Activated CD8-positive, alpha-beta T cell treated with anti-CD3 and anti-CD28 coated beads for 36 hours (primary cell): ENCODE measurements at regions not wholly inside any gene's neighbourhood (a gene's known extent, or its start where the extent isn't known, plus 50 kb on each side); places are given as distances from the start of the nearest gene placed in this dataset.

Experiments used
- ATAC-seq: fragments of 200-7000 bp; cut with Tn5 transposase; one replicate; pipeline ENCODE4 v1.10.0; 2021; ENCODE audit warnings: mild to moderate bottlenecking, moderate library complexity
- CTCF ChIA-PET: fragments of 350-600 bp; sonication (Branson Sonifier 250); formaldehyde crosslinking; loops from one replicate; lab custom pipeline; 2021; ENCODE audit warnings: antibody characterized with exemption; lab: Charles Lee
- POLR2A ChIA-PET: fragments of 350-600 bp; sonication (Branson Sonifier 250); formaldehyde crosslinking; loops from one replicate; lab custom pipeline; 2021; ENCODE audit warnings: antibody characterized with exemption; lab: Charles Lee
- DNase-seq: peaks from one replicate; pipeline ENCODE4 v3.0.0-alpha.2; 2020
- H3K27ac Mint-ChIP-seq: one replicate; pipeline ENCODE4 v1.8.0; 2021; ENCODE audit warnings: mild to moderate bottlenecking, mixed read lengths
- H3K27me3 Mint-ChIP-seq: one replicate; pipeline ENCODE4 v1.8.0; 2021; ENCODE audit warnings: mixed read lengths
- H3K36me3 Mint-ChIP-seq: one replicate; pipeline ENCODE4 v1.8.0; 2021; ENCODE audit warnings: low read depth, mixed read lengths
- H3K4me1 Mint-ChIP-seq: one replicate; pipeline ENCODE4 v1.8.0; 2021; ENCODE audit warnings: low read depth, mixed read lengths
- H3K4me3 Mint-ChIP-seq: one replicate; pipeline ENCODE4 v1.8.0; 2021; ENCODE audit warnings: mild to moderate bottlenecking, moderate library complexity, mixed read lengths
- H3K9me3 Mint-ChIP-seq: one replicate; pipeline ENCODE4 v1.8.0; 2021; ENCODE audit warnings: mixed read lengths
- CTCF ChIP-seq: fragments of 200-600 bp; IDR thresholded peaks from one replicate; pipeline ENCODE4 v1.8.0; 2022; ENCODE audit warnings: antibody characterized with exemption, mild to moderate bottlenecking
- intact Hi-C: fragments of 100-400 bp; cut with micrococcal nuclease; formaldehyde crosslinking; loops from one replicate; pipeline ENCODE4 v1.10.0; 2022

GRCh38 chr9:92176068-92176799, 61.0 kb upstream of the SPTLC1 start:
- no peak overlapping the region for H3K27ac Mint-ChIP-seq
- POLR2A ChIA-PET: no interaction called here
- TF ChIP-seq CTCF: no peak

GRCh38 chr9:92175441-92175840, 60.2 kb upstream of the SPTLC1 start:
- ChIA-PET POLR2A (no interaction called here), CTCF (interaction anchor here (1.2 to 4.8 kb wide), 2 partner anchors 19 to 36 kb away, joined by 3 to 24 read pairs; no protein-coding TSS in a partner anchor)
- no peak overlapping the region for H3K4me3 Mint-ChIP-seq

More at GRCh38 chr9:92176068-92176799, 61.0 kb upstream of the SPTLC1 start:
- ATAC-seq (peak; percentile 37), DNase-seq (no peak)
- CTCF ChIA-PET: interaction anchor here (1.2 to 4.8 kb wide), 2 partner anchors 18 to 37 kb away, joined by 3 to 24 read pairs; no protein-coding TSS in a partner anchor
- H3K9me3 Mint-ChIP-seq: no peaks in the 10 kb centered on the region
- intact Hi-C loops: no loop called here
- no peak overlapping the region for H3K4me3 Mint-ChIP-seq
- H3K36me3 Mint-ChIP-seq: no peaks in the 10 kb centered on the region
- no peaks in the 10 kb centered on the region for H3K4me1 Mint-ChIP-seq
- H3K27me3 Mint-ChIP-seq: no peaks in the 10 kb centered on the region

GRCh38 chr9:92173318-92173717, 58.1 kb upstream of the SPTLC1 start:
- no peak overlapping the region for H3K27ac Mint-ChIP-seq
- no peaks in the 10 kb centered on the region for H3K9me3 Mint-ChIP-seq
- ChIA-PET POLR2A (interaction anchor here (0.6 kb wide), 1 partner anchor 799 kb away, joined by 3 read pairs; no protein-coding TSS in a partner anchor), CTCF (interaction anchor here (4.8 kb wide), 1 partner anchor 34 kb away, joined by 24 read pairs; no protein-coding TSS in a partner anchor)
- H3K36me3 Mint-ChIP-seq: no peaks in the 10 kb centered on the region
- no peak overlapping the region for H3K4me3 Mint-ChIP-seq
- DNase-seq (no peak), ATAC-seq (no peak)
- peaks cover 1% of the 10 kb centered on the region for H3K27me3 Mint-ChIP-seq
- H3K4me1 Mint-ChIP-seq: no peaks in the 10 kb centered on the region
- no peak for TF ChIP-seq CTCF
- intact Hi-C loops: no loop called here

More at GRCh38 chr9:92175441-92175840, 60.2 kb upstream of the SPTLC1 start:
- Mint-ChIP-seq H3K36me3 (no peaks in the 10 kb centered on the region), H3K27ac (no peak overlapping the region), H3K27me3 (no peaks in the 10 kb centered on the region), H3K9me3 (no peaks in the 10 kb centered on the region), H3K4me1 (no peaks in the 10 kb centered on the region)
- TF ChIP-seq CTCF: no peak
- intact Hi-C loops: no loop called here
- no peak for DNase-seq
- no peak for ATAC-seq

GRCh38 chr9:92171822-92172221, 56.6 kb upstream of the SPTLC1 start:
- H3K4me3 Mint-ChIP-seq: no peak overlapping the region
- no peak for TF ChIP-seq CTCF
- no peak for DNase-seq
- H3K27me3 Mint-ChIP-seq: peaks cover 1% of the 10 kb centered on the region
- no peaks in the 10 kb centered on the region for H3K36me3 Mint-ChIP-seq
- CTCF ChIA-PET: interaction anchor here (4.8 kb wide), 1 partner anchor 33 kb away, joined by 24 read pairs; no protein-coding TSS in a partner anchor
- no peak for ATAC-seq
- no peaks in the 10 kb centered on the region for H3K4me1 Mint-ChIP-seq
- H3K9me3 Mint-ChIP-seq: no peaks in the 10 kb centered on the region
- no peak overlapping the region for H3K27ac Mint-ChIP-seq
- POLR2A ChIA-PET: no interaction called here
- intact Hi-C loops: no loop called here

GRCh38 chr9:92171281-92171680, 56.1 kb upstream of the SPTLC1 start:
- no peak for TF ChIP-seq CTCF
- Mint-ChIP-seq H3K9me3 (no peaks in the 10 kb centered on the region), H3K27ac (no peak overlapping the region), H3K36me3 (no peaks in the 10 kb centered on the region), H3K27me3 (peaks cover 2% of the 10 kb centered on the region), H3K4me3 (no peak overlapping the region), H3K4me1 (no peaks in the 10 kb centered on the region)
- ChIA-PET POLR2A (no interaction called here), CTCF (no interaction called here)
- ATAC-seq (no peak), DNase-seq (no peak)
- intact Hi-C loops: no loop called here
